HCT116 (cell line): ENCODE measurements at regions not wholly inside any gene's neighbourhood (a gene's known extent, or its start where the extent isn't known, plus 50 kb on each side); places are given as distances from the start of the nearest gene placed in this dataset.

Experiments
- ATAC-seq: fragments of 200-7000 bp; cut with Tn5 transposase; 2 replicates; pipeline ENCODE4 v1.9.1; 2020; ENCODE audit warnings: mild to moderate bottlenecking, moderate library complexity
- BruUV-seq: library from RNA; stranded (reverse); fragments of 400-500 nt; replicated peaks from 2 replicates; lab custom pipeline; 2021; lab: Mats Ljungman, UMichigan
- CTCF ChIA-PET: fragments of 300-600 bp; sonication (Branson Sonifier 250); formaldehyde crosslinking; loops from one replicate; lab custom pipeline; 2021; ENCODE audit warnings: antibody characterized with exemption; lab: Charles Lee
- POLR2A ChIA-PET: fragments of 300-600, 350-600 bp; sonication (Branson Sonifier 250); formaldehyde crosslinking; loops from one replicate; lab custom pipeline; 2021; ENCODE audit warnings: antibody characterized with exemption; lab: Charles Lee
- RAD21 ChIA-PET, 2 experiments: fragments of 300-600 bp; sonication (Branson Sonifier 250); formaldehyde crosslinking; loops; one replicate each; lab custom pipeline; 2023; ENCODE audit warnings: low total read pairs in 2 of 2; ENCODE audit not compliant: uncharacterized antibody in 2 of 2, unreplicated experiment in 2 of 2, low non-redundant PET in 1 of 2; lab: Charles Lee
- DNase-seq: peaks from one replicate; pipeline ENCODE4 v3.0.0-alpha.2; 2010; ENCODE audit warnings: low read depth, low spot score
- H2AFZ ChIP-seq: fragments of 200-600 bp; shearing (Covaris generic), sonication (generic); 2 replicates; pipeline ENCODE4 v1.6.1; 2017; ENCODE audit warnings: low read depth, mixed run types, mixed read lengths, antibody characterized with exemption, low read length; ENCODE audit not compliant: poor library complexity, severe bottlenecking
- H3K27ac ChIP-seq: 2 replicates; pipeline ENCODE4 v1.5.1; 2012; ENCODE audit warnings: low read depth, low read length
- H3K27me3 ChIP-seq: fragments of 200-600 bp; sonication (generic); 2 replicates; pipeline ENCODE4 v1.6.1; 2016; ENCODE audit warnings: mixed run types, low read length, mixed read lengths; ENCODE audit not compliant: insufficient read depth
- H3K36me3 ChIP-seq, 2 experiments: fragments of 200-500 bp in 1 of 2; fragments of 200-600 bp in 1 of 2; sonication (Bioruptor generic) in 1 of 2; sonication (generic) in 1 of 2; 2 replicates each; pipeline versions ENCODE4 v1.5.1 to v1.6.1; 2014 to 2016; ENCODE audit warnings: low read length in 2 of 2, inconsistent platforms in 1 of 2, mixed read lengths in 1 of 2, mixed run types in 1 of 2; ENCODE audit not compliant: insufficient read depth in 2 of 2, control insufficient read depth in 1 of 2
- H3K4me1 ChIP-seq, 2 experiments: fragments of 200-600 bp in 1 of 2; sonication (generic) in 1 of 2; 2 replicates each; pipeline versions ENCODE4 v1.5.1 to v1.6.1; 2012 to 2017; ENCODE audit warnings: low read length in 2 of 2, inconsistent platforms in 1 of 2, mild to moderate bottlenecking in 1 of 2, mixed read lengths in 1 of 2, mixed run types in 1 of 2, moderate library complexity in 1 of 2; ENCODE audit not compliant: insufficient read depth in 2 of 2, control insufficient read depth in 1 of 2
- H3K4me2 ChIP-seq: fragments of 200-600 bp; sonication (generic); 2 replicates; pipeline ENCODE4 v1.6.1; 2017; ENCODE audit warnings: mixed run types, low read length, mixed read lengths
- H3K4me3 ChIP-seq, 2 experiments: fragments of 200-600 bp in 1 of 2; sonication (generic) in 1 of 2; replicated peaks in 1 of 2; 2 replicates each; pipeline ENCODE4 v1.5.1; 2011 to 2016; ENCODE audit warnings: low read length in 2 of 2, control low read depth in 1 of 2, low read depth in 1 of 2, mild to moderate bottlenecking in 1 of 2, mixed read lengths in 1 of 2, mixed run types in 1 of 2
- H3K79me2 ChIP-seq: fragments of 200-600 bp; sonication (generic); 2 replicates; pipeline ENCODE4 v1.6.1; 2017; ENCODE audit warnings: mild to moderate bottlenecking, mixed run types, low read length, moderate library complexity, mixed read lengths; ENCODE audit not compliant: insufficient read depth
- H3K9ac ChIP-seq: fragments of 200-600 bp; sonication (generic); 2 replicates; pipeline ENCODE4 v1.6.1; 2016; ENCODE audit warnings: low read length, mixed read lengths
- H3K9me2 ChIP-seq: fragments of 200-600 bp; sonication (generic), shearing (Covaris generic); 2 replicates; pipeline ENCODE4 v1.6.1; 2017; ENCODE audit warnings: mixed run types, mild to moderate bottlenecking, moderate library complexity; ENCODE audit not compliant: insufficient read depth
- H3K9me3 ChIP-seq, 2 experiments: fragments of 200-500 bp in 1 of 2; fragments of 200-600 bp in 1 of 2; sonication (Bioruptor generic) in 1 of 2; sonication (generic) in 1 of 2; 2 replicates each; pipeline ENCODE4 v1.6.1; 2014 to 2017; ENCODE audit warnings: low read length in 2 of 2, mixed read lengths in 2 of 2, inconsistent platforms in 1 of 2, low read depth in 1 of 2, mild to moderate bottlenecking in 1 of 2, mixed run types in 1 of 2, moderate library complexity in 1 of 2; ENCODE audit not compliant: control insufficient read depth in 1 of 2, insufficient read depth in 1 of 2
- H4K20me1 ChIP-seq: fragments of 200-600 bp; sonication (generic), shearing (Covaris generic); 2 replicates; pipeline ENCODE4 v1.6.1; 2017; ENCODE audit warnings: mixed run types, mild to moderate bottlenecking, moderate library complexity; ENCODE audit not compliant: insufficient read depth
- CEBPB ChIP-seq: IDR thresholded peaks from 2 replicates; pipeline ENCODE4 v1.6.1; 2012; ENCODE audit warnings: low read depth
- ELF1 ChIP-seq: IDR thresholded peaks from 2 replicates; pipeline ENCODE4 v1.6.1; 2012; ENCODE audit warnings: low read depth, borderline replicate concordance
- EZH2phosphoT487 ChIP-seq: fragments of 200-600 bp; IDR thresholded peaks from 2 replicates; pipeline ENCODE4 v1.6.1; 2018; ENCODE audit warnings: antibody characterized with exemption, borderline replicate concordance
- JUND ChIP-seq: IDR thresholded peaks from 2 replicates; pipeline ENCODE4 v1.6.1; 2012
- POLR2AphosphoS5 ChIP-seq: IDR thresholded peaks from 2 replicates; pipeline ENCODE4 v1.6.1; 2011; ENCODE audit warnings: mild to moderate bottlenecking, low read depth, low read length, moderate library complexity
- SP1 ChIP-seq: IDR thresholded peaks from 2 replicates; pipeline ENCODE4 v1.6.1; 2012; ENCODE audit warnings: low read depth
- SRF ChIP-seq: IDR thresholded peaks from 2 replicates; pipeline ENCODE4 v1.6.1; 2012; ENCODE audit warnings: low read depth
- YY1 ChIP-seq: IDR thresholded peaks from 2 replicates; pipeline ENCODE4 v1.6.1; 2011; ENCODE audit warnings: low read length, low read depth, moderate library complexity, mild to moderate bottlenecking; ENCODE audit not compliant: insufficient replicate concordance; ENCODE audit errors: extremely low read depth
- ZBTB33 ChIP-seq: IDR thresholded peaks from 2 replicates; pipeline ENCODE4 v1.6.1; 2011; ENCODE audit warnings: mild to moderate bottlenecking, low read length, moderate library complexity; ENCODE audit not compliant: insufficient replicate concordance; ENCODE audit errors: extremely low read depth
- intact Hi-C: fragments of 100-400 bp; cut with micrococcal nuclease; formaldehyde crosslinking; loops from 2 replicates; pipeline ENCODE4 v1.10.0; 2022
- TF ChIP-seq, protein P1 (sequence below): IDR thresholded peaks from 2 replicates; pipeline ENCODE4 v1.6.1; 2012
- TF ChIP-seq, protein P2 (sequence below): IDR thresholded peaks from 2 replicates; pipeline ENCODE4 v1.6.1; 2012

GRCh38 chr5:133889271-133889905 is 79.0 kb downstream of the C5orf15 start:
- intact Hi-C loops = no loop called here
- CTCF ChIA-PET = no interaction called here
- RAD21 ChIA-PET = no interaction called here
- H3K36me3 ChIP-seq = no peaks in the 10 kb centered on the region
- H3K27ac ChIP-seq = no peak overlapping the region
- no peaks in the 10 kb centered on the region for H3K9me2 ChIP-seq
- POLR2A ChIA-PET = no interaction called here
- no peak overlapping the region for H3K4me2 ChIP-seq
- H3K9me3 ChIP-seq = no peaks in the 10 kb centered on the region
- ATAC-seq (no peak), DNase-seq (no peak)
- H3K4me3 ChIP-seq = no peak overlapping the region
- TF ChIP-seq POLR2AphosphoS5 (no peak), SRF (no peak), ELF1 (no peak), JUND (no peak), EZH2phosphoT487 (no peak), SP1 (no peak), ZBTB33 (no peak), YY1 (no peak), CEBPB (no peak)
- TF ChIP-seq, protein P1, sequence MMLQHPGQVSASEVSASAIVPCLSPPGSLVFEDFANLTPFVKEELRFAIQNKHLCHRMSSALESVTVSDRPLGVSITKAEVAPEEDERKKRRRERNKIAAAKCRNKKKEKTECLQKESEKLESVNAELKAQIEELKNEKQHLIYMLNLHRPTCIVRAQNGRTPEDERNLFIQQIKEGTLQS = no peak
- TF ChIP-seq, protein P2, sequence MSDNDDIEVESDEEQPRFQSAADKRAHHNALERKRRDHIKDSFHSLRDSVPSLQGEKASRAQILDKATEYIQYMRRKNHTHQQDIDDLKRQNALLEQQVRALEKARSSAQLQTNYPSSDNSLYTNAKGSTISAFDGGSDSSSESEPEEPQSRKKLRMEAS = no peak
- no peaks in the 10 kb centered on the region for H3K79me2 ChIP-seq
- H3K27me3 ChIP-seq = no peaks in the 10 kb centered on the region; the same call in 1 of the 2 replicates
- no peak overlapping the region for H3K9ac ChIP-seq
- no peak overlapping the region for H2AFZ ChIP-seq
- no TSS peak for BruUV-seq
- no peaks in the 10 kb centered on the region for H4K20me1 ChIP-seq
- no peaks in the 10 kb centered on the region for H3K4me1 ChIP-seq
